Stimulated activated CD4-positive, alpha-beta T cell treated with anti-CD3 and anti-CD28 coated beads, Interleukin-1b, Interleukin-23, amount 100 ng/mL, for 4 hours (primary cell): ENCODE measurements at regions not wholly inside any gene's neighbourhood (a gene's known extent, or its start where the extent isn't known, plus 50 kb on each side); places are given as distances from the start of the nearest gene placed in this dataset.
A peak's percentile ranks its signal among the peaks of the same experiment; 100 is the strongest.

Source experiments
- DNase-seq, 2 donors: peaks; one replicate each; pipeline ENCODE4 v3.0.0-alpha.2; 2020; ENCODE audit warnings: low read depth in 2 of 2

DNA sequence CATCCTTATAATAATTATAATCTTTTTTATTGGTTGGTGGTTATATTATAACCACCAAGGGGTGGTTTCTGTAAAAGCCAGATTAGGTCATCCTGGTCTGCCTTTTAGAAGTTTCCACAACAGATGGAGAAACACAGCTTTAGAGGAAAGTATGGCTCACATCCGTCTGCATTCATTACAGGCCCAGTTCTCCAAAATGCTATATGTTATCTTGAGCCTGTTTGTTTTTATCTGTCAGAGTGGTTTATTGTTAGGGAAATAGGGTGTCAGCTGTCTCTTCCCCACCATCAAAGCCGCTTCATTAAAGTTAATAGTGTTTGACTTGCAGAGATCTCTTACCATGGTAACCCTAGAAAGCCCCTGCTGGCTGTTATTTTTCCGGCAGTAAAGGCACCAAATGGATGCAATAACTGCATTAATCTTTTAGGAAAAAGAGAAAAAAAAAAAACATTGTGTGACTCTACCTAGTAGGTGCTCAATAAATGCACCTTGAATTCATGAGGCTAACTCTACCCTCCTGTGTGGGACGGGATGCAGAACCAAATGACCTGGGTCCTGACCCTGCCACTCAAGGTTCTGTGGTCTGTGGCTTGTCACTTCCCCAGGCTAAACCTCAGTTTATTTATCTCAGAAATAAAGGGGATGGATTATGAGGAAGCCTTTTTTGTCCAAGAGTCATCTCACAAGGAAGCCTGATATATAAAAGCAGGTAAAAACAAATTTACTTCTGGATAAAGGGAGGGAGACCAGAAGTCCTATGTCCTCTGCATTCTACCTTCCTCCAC is 118.3 kb downstream of the WT1 start:
- DNase-seq, result no peak

DNA sequence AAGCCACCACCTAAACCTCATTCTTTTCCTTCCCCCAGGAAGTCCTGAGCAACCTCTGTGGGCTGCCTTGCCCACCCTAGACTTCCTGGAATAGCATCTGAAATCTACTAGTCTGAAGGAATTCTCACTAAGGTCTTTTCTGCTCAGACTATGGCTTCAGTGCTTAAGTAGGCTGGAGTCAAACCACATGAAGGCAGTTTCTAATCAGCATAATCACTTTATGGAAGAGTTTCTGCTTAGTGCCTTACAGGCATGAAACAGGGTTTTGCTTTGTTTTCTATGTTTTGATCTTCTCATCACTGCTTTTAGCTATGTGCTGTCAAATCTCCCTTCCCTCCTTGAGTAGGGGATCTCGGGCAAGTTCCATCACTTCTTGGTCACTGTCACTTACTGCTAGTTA is 117.7 kb downstream of the WT1 start:
- DNase-seq, result no peak

DNA sequence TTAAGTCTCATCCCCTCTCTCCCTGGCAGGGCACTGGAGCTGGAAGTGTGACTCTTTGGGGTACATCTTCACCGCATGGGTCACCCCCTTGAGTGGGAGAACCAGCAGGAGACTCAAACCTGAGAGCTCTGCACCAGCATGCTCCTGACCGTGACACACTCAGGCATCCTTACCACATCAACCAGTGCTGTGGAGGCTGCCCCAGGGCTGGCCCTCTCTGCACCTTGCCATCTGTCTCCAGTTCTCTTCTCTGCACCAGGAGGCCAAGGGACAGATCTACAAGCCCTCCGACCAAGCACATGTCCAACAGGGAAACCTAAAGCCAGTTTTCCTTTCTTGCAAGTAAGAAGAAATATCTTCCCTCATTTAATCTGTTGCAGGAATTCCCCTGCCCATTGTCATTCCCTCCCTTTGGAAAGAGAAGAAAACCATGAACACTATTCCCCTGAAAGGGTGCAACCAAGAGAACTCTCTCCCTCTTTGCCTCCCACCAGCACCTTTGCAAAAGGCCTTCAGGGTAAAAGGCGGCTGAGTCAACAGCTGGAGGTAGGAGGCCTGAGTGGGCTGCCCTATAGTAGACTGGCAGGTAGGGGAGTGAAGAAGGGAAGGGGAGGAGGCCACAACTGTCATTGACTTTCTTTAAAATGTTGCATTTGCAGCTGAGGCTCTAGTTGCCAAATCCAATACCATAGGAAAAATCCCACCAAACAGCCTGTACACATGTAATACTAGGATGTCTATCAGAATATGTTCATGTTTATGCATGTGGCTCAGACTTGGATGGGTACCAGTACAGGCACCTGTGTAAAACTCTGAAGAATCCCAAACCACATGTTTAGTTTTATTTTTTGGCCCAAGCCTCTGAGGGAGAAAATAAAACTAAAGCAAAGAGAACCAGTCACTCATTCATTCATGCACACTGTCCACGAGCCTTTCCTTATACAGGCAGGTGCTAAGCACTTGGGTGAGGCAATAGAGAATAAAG is 117.0 kb downstream of the WT1 start:
- DNase-seq, result no peak

DNA sequence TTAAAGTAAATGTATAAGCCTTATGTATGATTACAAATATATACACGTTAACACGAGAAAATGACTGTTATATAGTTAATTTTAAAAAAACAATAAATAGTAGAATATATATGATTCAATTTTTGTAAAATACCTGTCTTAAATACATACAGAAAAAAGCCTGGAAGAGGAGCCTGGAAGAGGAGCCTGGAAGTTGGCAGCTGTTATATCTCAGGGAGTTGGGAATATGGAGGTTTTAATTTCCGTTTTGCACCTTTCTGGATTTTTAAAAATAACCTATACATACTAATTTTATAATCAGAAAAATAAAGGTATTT is 111.6 kb downstream of the WT1 start:
- DNase-seq, result no peak

DNA sequence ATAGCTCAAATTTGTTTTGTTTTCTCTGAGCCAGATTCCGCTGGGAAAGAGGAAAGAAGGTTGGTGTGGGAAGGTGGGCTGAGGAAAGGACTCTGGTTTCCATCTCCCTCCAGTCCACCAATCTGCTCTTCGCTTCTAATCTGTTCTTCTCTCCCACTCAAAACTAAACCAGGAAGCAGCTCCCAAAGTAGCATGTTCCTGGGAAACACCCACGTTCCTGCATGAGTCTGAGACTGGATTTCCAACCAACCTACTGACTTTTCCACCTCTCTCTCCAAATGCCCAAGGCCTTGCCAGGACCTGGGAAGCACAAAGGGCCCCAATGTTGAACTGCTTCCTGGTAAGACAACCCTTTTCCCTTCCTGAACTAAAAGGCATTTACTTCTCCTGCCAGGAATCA is 110.2 kb downstream of the WT1 start:
- DNase-seq, result no peak

DNA sequence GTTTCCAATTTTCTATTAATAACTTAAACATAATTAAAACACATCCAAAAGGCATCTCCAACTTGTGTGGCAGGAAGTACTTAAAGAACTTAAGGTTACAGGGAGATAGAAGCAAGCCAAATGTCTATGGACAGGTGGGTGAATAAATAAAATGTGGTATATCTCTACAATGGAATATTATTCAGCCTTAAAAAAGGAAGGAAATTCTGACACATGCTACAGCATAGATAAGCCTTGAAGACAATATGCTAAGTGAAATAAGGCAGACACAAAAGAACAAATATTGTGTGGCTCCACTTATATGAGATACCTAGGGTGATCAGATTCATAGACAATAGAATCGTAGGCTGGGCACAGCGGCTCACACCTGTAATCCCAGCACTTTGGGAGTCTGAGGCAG is 109.6 kb downstream of the WT1 start:
- DNase-seq, result no peak

DNA sequence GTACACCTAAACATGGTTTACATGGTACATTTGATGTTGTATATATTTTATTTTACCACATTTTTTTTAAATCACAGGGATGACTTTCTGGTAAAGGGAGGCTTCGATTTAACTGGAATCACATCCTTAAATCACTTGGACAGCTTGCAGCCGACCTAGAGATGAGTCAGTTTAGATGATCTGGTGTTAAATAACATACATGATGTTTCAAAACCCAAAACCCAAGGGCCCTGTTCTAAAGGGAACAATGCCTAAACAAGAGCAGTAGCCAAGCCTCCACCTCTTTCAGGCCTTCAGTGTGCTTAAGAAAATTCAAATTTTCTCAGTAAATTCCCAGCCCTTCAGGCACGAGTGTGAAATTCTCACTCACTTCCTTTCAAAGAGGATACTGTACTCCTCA is 108.8 kb downstream of the WT1 start:
- no peak for DNase-seq

DNA sequence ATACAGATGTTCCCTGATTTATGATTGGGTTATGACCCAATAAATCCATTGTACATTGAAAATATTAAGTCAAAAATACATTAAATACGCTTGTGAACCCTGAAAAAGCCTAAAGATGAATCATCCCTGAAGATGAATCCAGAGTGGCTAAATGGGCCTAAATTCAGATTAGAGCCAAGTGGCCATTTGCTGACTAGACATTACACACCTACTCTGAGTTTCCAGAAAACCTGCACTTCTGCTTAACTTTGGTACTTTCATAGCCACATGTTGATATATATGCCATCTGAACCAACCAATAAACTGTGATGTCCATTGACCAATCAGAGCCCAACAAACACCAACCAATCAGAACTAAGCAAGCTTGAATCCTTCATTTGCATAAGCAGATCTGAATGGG is 106.9 kb downstream of the WT1 start:
- no peak for DNase-seq

DNA sequence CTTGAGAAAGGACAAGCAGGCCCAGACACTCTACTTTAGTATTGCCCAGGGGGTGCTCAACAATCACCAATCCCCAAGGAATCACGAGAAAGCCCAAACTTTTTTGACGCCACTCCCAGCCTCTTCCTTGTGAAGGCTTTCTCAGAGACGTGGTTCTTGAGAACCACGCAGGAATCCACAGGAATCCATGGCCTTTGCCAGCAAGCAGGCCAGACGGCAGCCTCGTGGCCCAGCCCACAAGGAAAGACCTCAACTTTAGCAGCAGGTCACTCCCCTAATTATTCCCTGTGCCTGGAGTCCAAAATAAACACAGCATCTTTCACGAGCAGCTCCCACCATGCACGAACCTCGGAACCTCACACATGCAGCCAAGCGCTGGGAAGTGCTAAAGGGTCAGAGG is 104.2 kb downstream of the WT1 start:
- DNase-seq, result no peak

DNA sequence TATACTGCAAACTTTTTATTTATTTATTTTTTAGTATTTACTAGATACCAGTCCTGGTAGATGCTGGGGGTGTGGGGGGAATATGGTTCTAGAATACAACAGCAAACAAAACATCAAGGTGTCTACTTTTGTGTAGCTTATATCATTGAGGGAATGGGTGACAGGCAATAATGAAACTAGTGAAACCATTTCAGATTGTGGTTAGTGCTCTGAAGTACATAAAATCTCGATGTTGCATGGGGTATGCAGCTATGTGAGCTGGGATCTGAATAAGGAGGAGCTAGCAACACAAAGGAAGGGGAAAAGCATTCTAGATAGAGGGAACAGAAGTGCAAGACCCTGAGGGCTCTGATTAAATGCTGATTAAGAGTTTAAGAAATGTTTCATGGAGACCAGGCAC is 103.5 kb downstream of the WT1 start:
- DNase-seq, result no peak

DNA sequence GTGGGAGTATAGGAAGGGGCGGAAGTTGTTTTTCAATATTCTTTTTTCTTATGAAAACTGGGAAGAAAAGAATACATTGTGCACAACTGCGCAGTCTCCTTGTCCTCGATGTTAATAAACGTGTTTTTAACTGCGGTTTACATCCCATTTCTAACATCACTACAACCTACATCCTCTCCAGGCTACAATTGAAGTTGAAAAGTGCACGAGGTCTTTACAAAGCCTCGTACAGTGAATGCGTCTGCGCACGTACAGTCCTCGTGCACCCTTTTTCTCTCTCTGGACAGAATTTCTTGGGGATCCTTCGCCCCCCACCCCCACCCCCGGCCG is 102.4 kb downstream of the WT1 start:
- no peak for DNase-seq

DNA sequence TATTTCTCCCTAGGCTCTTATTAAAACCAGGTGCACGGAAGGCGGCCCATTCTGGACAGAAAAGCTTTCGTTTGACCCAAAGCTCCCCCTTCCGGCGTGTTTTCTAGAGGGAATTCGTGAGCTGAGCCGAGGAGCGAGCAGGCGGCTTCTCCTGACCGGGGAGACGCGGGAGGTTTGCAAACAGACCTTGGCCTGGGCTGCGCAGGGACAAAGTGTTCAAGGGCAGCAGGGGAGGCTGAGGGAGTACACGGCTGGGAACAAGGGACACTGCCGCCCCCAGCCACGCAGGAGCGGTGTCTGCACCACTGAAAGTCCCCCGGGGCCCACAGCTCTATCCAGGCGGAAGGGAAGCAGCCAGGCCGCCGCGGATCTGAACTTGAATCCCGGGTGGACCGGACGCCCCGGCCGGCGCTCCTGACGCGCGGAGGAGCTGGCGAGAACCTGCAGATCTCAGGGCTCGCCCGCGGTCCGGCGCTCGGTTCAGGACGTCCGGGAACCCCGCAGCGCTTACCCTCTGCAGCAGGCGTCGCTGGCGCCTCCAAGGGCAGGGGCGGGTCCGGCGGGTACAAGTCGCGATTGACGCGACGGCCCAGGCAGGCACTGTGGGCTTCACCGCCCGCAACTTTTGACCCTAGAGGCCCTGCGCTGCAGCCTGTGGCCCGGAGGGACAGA is 101.9 kb downstream of the WT1 start:
- DNase-seq, result peak; percentile 6 to 15

DNA sequence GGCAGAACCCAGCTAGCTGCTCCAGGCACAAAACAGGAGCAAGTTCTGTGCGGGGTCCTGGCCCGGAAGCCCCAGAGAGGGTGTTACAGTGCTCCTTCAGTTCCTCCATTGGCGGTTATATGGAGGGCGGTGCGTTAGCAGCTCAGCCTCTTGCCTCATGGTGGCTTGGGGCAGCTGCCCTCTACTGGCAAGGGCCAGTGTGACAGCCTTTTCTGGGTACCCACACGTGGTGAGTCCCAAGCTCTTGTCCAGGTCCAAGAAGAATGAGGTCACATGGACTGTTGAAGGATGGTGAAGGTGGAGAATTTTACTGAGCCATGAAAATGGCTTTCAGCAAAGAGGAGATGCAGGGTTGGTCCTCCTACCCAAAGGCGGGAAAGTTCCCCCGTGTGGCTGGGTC is 100.5 kb downstream of the WT1 start:
- peak in 1 of 2 donors; percentile 18 for DNase-seq
